WERI-Rb-1 (cell line): ENCODE measurements at regions not wholly inside any gene's neighbourhood (a gene's known extent, or its start where the extent isn't known, plus 50 kb on each side); places are given as distances from the start of the nearest gene placed in this dataset.

Source experiments
- DNase-seq: peaks from one replicate; pipeline ENCODE4 v3.0.0-alpha.2; 2020
- H3K27ac ChIP-seq: fragments of 250-450 bp; sonication (Bioruptor Pico); 2 replicates; pipeline ENCODE4 v1.5.1; 2020; ENCODE audit warnings: mild to moderate bottlenecking, moderate library complexity
- H3K27me3 ChIP-seq: fragments of 250-450 bp; sonication (Bioruptor Pico); 2 replicates; pipeline ENCODE4 v1.5.1; 2021; ENCODE audit warnings: mild to moderate bottlenecking, low read depth, moderate library complexity; ENCODE audit not compliant: insufficient read depth, severe bottlenecking
- H3K36me3 ChIP-seq: fragments of 250-450 bp; sonication (Bioruptor Pico); 2 replicates; pipeline ENCODE4 v1.5.1; 2020; ENCODE audit warnings: mild to moderate bottlenecking, moderate library complexity
- H3K4me3 ChIP-seq: 2 replicates; pipeline ENCODE4 v1.5.1; 2011; ENCODE audit warnings: low read depth, mild to moderate bottlenecking, control low read depth, low read length
- H3K9me3 ChIP-seq: fragments of 250-450 bp; sonication (Bioruptor Pico); 2 replicates; pipeline ENCODE4 v1.5.1; 2021; ENCODE audit warnings: mild to moderate bottlenecking, moderate library complexity; ENCODE audit not compliant: severe bottlenecking
- TF ChIP-seq, protein P1 (sequence below): IDR thresholded peaks from 2 replicates; pipeline ENCODE4 v1.5.1; 2011; ENCODE audit warnings: low read depth, mild to moderate bottlenecking, control low read depth, inconsistent platforms, low read length

- no peak overlapping the region for H3K4me3 ChIP-seq
- DNase-seq: no peak
- H3K36me3 ChIP-seq: no peaks in the 10 kb centered on the region
- no peaks in the 10 kb centered on the region for H3K9me3 ChIP-seq
- no peak overlapping the region for H3K27ac ChIP-seq
- H3K27me3 ChIP-seq: no peaks in the 10 kb centered on the region
- TF ChIP-seq, protein P1, sequence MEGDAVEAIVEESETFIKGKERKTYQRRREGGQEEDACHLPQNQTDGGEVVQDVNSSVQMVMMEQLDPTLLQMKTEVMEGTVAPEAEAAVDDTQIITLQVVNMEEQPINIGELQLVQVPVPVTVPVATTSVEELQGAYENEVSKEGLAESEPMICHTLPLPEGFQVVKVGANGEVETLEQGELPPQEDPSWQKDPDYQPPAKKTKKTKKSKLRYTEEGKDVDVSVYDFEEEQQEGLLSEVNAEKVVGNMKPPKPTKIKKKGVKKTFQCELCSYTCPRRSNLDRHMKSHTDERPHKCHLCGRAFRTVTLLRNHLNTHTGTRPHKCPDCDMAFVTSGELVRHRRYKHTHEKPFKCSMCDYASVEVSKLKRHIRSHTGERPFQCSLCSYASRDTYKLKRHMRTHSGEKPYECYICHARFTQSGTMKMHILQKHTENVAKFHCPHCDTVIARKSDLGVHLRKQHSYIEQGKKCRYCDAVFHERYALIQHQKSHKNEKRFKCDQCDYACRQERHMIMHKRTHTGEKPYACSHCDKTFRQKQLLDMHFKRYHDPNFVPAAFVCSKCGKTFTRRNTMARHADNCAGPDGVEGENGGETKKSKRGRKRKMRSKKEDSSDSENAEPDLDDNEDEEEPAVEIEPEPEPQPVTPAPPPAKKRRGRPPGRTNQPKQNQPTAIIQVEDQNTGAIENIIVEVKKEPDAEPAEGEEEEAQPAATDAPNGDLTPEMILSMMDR: no peak
Measured at GRCh38 chr11:43545610-43546009, 134.9 kb upstream of the HSD17B12 start.

DNA sequence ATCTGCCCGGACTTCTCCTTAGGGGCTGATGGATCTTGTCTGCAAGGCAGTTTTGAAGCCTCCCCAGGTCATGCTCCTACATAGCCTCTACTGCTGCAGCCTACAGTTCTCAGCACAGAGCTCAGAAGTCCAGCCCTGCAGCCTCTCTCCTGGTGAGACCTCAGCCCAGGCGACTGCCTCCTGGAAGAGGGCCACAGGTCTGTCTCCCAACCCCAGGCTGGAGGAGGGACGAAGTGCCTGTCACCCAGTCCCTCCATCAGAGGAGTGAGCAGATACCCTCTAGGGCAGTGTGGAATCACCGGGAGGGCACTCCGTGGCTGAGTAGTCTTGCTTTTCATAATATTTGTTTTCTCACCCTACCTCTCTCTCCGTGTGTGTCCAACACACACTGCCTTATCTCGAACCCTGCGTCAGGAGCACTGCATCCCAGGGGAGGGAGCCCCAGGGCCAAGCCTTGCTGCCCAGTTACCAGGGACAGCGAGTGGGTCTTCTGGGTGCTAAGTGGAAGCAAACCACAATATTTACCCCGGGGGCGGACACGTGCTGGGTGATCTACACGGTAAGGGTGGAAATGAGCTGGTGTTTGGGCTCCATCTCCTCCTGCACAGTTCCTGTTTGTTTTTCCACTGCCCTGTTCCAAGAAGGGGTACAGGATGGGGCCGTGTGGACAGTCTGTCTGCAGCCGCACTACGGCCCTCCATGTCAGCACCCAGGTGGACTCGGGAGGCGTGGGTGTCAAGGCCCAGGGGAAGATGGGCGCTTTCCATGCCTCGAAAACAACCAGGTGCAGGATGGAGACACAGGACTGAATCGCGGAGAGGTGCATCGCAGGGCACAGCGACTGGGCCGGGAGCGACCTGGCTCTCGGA lies 133.7 kb upstream of the HSD17B12 start:
- no peak overlapping the region for H3K27ac ChIP-seq
- DNase-seq: no peak
- H3K9me3 ChIP-seq: no peaks in the 10 kb centered on the region
- H3K4me3 ChIP-seq: no peak overlapping the region
- TF ChIP-seq, protein P1: no peak
- H3K36me3 ChIP-seq: no peaks in the 10 kb centered on the region
- no peaks in the 10 kb centered on the region for H3K27me3 ChIP-seq

- TF ChIP-seq, protein P1: no peak
- Histone ChIP-seq H3K4me3 (no peak overlapping the region), H3K27me3 (no peaks in the 10 kb centered on the region), H3K36me3 (no peaks in the 10 kb centered on the region), H3K9me3 (no peaks in the 10 kb centered on the region), H3K27ac (no peak overlapping the region)
- no peak for DNase-seq
Measured at GRCh38 chr11:43547430-43547831, 133.1 kb upstream of the HSD17B12 start.

- TF ChIP-seq, protein P1: no peak
- no peaks in the 10 kb centered on the region for H3K36me3 ChIP-seq
- no peak overlapping the region for H3K4me3 ChIP-seq
- no peaks in the 10 kb centered on the region for H3K9me3 ChIP-seq
- no peak overlapping the region for H3K27ac ChIP-seq
- DNase-seq: no peak
- no peaks in the 10 kb centered on the region for H3K27me3 ChIP-seq
Measured at GRCh38 chr11:43547889-43548381, 132.6 kb upstream of the HSD17B12 start.

GRCh38 chr11:43548916-43549315 lies 131.6 kb upstream of the HSD17B12 start:
- no peak overlapping the region for H3K27ac ChIP-seq
- no peaks in the 10 kb centered on the region for H3K9me3 ChIP-seq
- no peaks in the 10 kb centered on the region for H3K36me3 ChIP-seq
- TF ChIP-seq, protein P1: no peak
- H3K27me3 ChIP-seq: no peaks in the 10 kb centered on the region
- DNase-seq: peak; percentile 23
- H3K4me3 ChIP-seq: no peak overlapping the region
